Activated CD8-positive, alpha-beta T cell treated with anti-CD3 and anti-CD28 coated beads for 36 hours (primary cell): ENCODE measurements at regions not wholly inside any gene's neighbourhood (a gene's known extent, or its start where the extent isn't known, plus 50 kb on each side); places are given as distances from the start of the nearest gene placed in this dataset.

Source experiments
- ATAC-seq: fragments of 200-7000 bp; cut with Tn5 transposase; one replicate; pipeline ENCODE4 v1.10.0; 2021; ENCODE audit warnings: mild to moderate bottlenecking, moderate library complexity
- CTCF ChIA-PET: fragments of 350-600 bp; sonication (Branson Sonifier 250); formaldehyde crosslinking; loops from one replicate; lab custom pipeline; 2021; ENCODE audit warnings: antibody characterized with exemption; lab: Charles Lee
- POLR2A ChIA-PET: fragments of 350-600 bp; sonication (Branson Sonifier 250); formaldehyde crosslinking; loops from one replicate; lab custom pipeline; 2021; ENCODE audit warnings: antibody characterized with exemption; lab: Charles Lee
- DNase-seq: peaks from one replicate; pipeline ENCODE4 v3.0.0-alpha.2; 2020
- H3K27ac Mint-ChIP-seq: one replicate; pipeline ENCODE4 v1.8.0; 2021; ENCODE audit warnings: mild to moderate bottlenecking, mixed read lengths
- H3K27me3 Mint-ChIP-seq: one replicate; pipeline ENCODE4 v1.8.0; 2021; ENCODE audit warnings: mixed read lengths
- H3K36me3 Mint-ChIP-seq: one replicate; pipeline ENCODE4 v1.8.0; 2021; ENCODE audit warnings: low read depth, mixed read lengths
- H3K4me1 Mint-ChIP-seq: one replicate; pipeline ENCODE4 v1.8.0; 2021; ENCODE audit warnings: low read depth, mixed read lengths
- H3K4me3 Mint-ChIP-seq: one replicate; pipeline ENCODE4 v1.8.0; 2021; ENCODE audit warnings: mild to moderate bottlenecking, moderate library complexity, mixed read lengths
- H3K9me3 Mint-ChIP-seq: one replicate; pipeline ENCODE4 v1.8.0; 2021; ENCODE audit warnings: mixed read lengths
- intact Hi-C: fragments of 100-400 bp; cut with micrococcal nuclease; formaldehyde crosslinking; loops from one replicate; pipeline ENCODE4 v1.10.0; 2022
- TF ChIP-seq, protein P1 (sequence below): fragments of 200-600 bp; IDR thresholded peaks from one replicate; pipeline ENCODE4 v1.8.0; 2022; ENCODE audit warnings: antibody characterized with exemption, mild to moderate bottlenecking

GRCh38 chr11:116144387-116144958 is 628.3 kb downstream of the BUD13 start:
- H3K27ac Mint-ChIP-seq = no peak overlapping the region
- H3K4me1 Mint-ChIP-seq = no peaks in the 10 kb centered on the region
- H3K36me3 Mint-ChIP-seq = no peaks in the 10 kb centered on the region
- no peak overlapping the region for H3K4me3 Mint-ChIP-seq
- peaks cover 2% of the 10 kb centered on the region for H3K9me3 Mint-ChIP-seq
- CTCF ChIA-PET = no interaction called here
- POLR2A ChIA-PET = no interaction called here
- no peak for DNase-seq
- TF ChIP-seq, protein P1, sequence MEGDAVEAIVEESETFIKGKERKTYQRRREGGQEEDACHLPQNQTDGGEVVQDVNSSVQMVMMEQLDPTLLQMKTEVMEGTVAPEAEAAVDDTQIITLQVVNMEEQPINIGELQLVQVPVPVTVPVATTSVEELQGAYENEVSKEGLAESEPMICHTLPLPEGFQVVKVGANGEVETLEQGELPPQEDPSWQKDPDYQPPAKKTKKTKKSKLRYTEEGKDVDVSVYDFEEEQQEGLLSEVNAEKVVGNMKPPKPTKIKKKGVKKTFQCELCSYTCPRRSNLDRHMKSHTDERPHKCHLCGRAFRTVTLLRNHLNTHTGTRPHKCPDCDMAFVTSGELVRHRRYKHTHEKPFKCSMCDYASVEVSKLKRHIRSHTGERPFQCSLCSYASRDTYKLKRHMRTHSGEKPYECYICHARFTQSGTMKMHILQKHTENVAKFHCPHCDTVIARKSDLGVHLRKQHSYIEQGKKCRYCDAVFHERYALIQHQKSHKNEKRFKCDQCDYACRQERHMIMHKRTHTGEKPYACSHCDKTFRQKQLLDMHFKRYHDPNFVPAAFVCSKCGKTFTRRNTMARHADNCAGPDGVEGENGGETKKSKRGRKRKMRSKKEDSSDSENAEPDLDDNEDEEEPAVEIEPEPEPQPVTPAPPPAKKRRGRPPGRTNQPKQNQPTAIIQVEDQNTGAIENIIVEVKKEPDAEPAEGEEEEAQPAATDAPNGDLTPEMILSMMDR = no peak
- ATAC-seq = no peak
- H3K27me3 Mint-ChIP-seq = peaks cover 16% of the 10 kb centered on the region
- intact Hi-C loops = no loop called here

GRCh38 chr11:116138280-116138679 is 634.1 kb upstream of the CADM1 start:
- DNase-seq (no peak), ATAC-seq (no peak)
- CTCF ChIA-PET = no interaction called here
- no peaks in the 10 kb centered on the region for H3K9me3 Mint-ChIP-seq
- TF ChIP-seq, protein P1 = no peak
- POLR2A ChIA-PET = no interaction called here
- no peaks in the 10 kb centered on the region for H3K36me3 Mint-ChIP-seq
- intact Hi-C loops = no loop called here
- H3K4me1 Mint-ChIP-seq = no peaks in the 10 kb centered on the region
- no peak overlapping the region for H3K27ac Mint-ChIP-seq
- H3K27me3 Mint-ChIP-seq = peaks cover 10% of the 10 kb centered on the region
- no peak overlapping the region for H3K4me3 Mint-ChIP-seq

DNA sequence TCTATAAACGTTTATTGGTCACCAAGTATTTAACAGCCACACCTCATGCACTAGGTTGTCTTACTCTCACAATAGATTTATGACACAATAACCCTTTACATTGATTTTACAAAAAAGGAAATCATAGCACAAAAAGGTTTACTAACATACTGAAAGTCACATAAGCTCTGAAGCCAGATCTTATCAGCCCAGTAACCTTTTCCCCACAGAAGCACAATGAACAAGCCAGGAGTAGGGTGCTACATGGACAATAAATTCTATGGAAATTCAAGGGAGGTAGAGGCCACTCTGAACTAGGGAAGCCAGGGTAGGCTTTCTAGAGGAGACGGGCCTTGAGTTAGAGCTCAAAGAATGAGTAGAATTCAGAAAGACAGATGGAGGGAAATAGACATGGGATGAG is 633.5 kb upstream of the CADM1 start:
- no peak for ATAC-seq
- Mint-ChIP-seq H3K4me1 (no peaks in the 10 kb centered on the region), H3K27me3 (peaks cover 10% of the 10 kb centered on the region), H3K36me3 (no peaks in the 10 kb centered on the region), H3K27ac (no peak overlapping the region), H3K4me3 (no peak overlapping the region), H3K9me3 (no peaks in the 10 kb centered on the region)
- intact Hi-C loops = no loop called here
- ChIA-PET CTCF (no interaction called here), POLR2A (no interaction called here)
- DNase-seq = no peak
- TF ChIP-seq, protein P1 = no peak

GRCh38 chr11:116136987-116137674 is 632.9 kb upstream of the CADM1 start:
- ATAC-seq (no peak), DNase-seq (no peak)
- Mint-ChIP-seq H3K27me3 (peaks cover 10% of the 10 kb centered on the region), H3K36me3 (no peaks in the 10 kb centered on the region), H3K4me1 (no peaks in the 10 kb centered on the region), H3K9me3 (no peaks in the 10 kb centered on the region), H3K27ac (no peak overlapping the region), H3K4me3 (no peak overlapping the region)
- ChIA-PET CTCF (no interaction called here), POLR2A (no interaction called here)
- TF ChIP-seq, protein P1 = no peak
- intact Hi-C loops = no loop called here

- Mint-ChIP-seq H3K36me3 (no peaks in the 10 kb centered on the region), H3K27ac (no peak overlapping the region), H3K27me3 (peaks cover 10% of the 10 kb centered on the region), H3K9me3 (no peaks in the 10 kb centered on the region), H3K4me3 (no peak overlapping the region), H3K4me1 (no peaks in the 10 kb centered on the region)
- POLR2A ChIA-PET = no interaction called here
- ATAC-seq (no peak), DNase-seq (no peak)
- TF ChIP-seq, protein P1 = no peak
- intact Hi-C loops = no loop called here
- CTCF ChIA-PET = no interaction called here
Measured at GRCh38 chr11:116135891-116136290, 631.7 kb upstream of the CADM1 start.
